ENCODE measurements at regions not wholly inside any gene's neighbourhood (a gene's known extent, or its start where the extent isn't known, plus 50 kb on each side); places are given as distances from the start of the nearest gene placed in this dataset.

DNA sequence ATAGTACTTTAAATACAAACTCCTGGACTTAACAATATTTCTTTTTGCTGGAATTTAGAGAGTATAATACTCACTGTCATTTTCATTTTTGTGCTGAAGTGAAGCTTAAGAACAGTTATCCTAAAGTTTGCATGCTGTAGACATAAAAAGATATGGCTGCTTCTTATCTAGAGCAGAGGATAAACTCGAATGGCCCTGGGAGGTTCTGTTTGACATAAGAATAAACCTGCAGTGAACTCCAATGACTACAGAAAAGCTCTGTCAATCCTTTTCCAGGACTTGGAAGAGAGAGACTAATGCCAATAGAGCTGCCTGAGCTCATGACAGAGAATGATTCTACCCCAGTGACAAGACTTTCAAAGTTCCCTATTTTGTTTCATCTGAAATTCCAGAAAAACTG lies 1017.8 kb upstream of the MIR17HG start:
- POLR2A ChIA-PET = interaction anchor here (0.7 kb wide), 2 partner anchors 59 to 93 kb away, joined by 4 to 5 read pairs; no protein-coding TSS in a partner anchor

More for the DNA sequence above, 1017.8 kb upstream of the MIR17HG start:
- DNase-seq (ENCODE audit: low read depth, low spot score) (no peak), ATAC-seq (no peak)
- H4K20me1 ChIP-seq (ENCODE audit: insufficient read depth) = no peaks in the 10 kb centered on the region
- H3K27me3 ChIP-seq (ENCODE audit: insufficient read depth, low read length) = no peaks in the 10 kb centered on the region
- TF ChIP-seq ZFX (IDR thresholded peaks at IDR 0.05) (no peak), SRF (IDR thresholded peaks at IDR 0.05; ENCODE audit: low read depth) (no peak), JUND (IDR thresholded peaks at IDR 0.05) (no peak), EGR1 (IDR thresholded peaks at IDR 0.05; ENCODE audit: low read depth) (no peak), RAD21 (IDR thresholded peaks at IDR 0.05; ENCODE audit: low read depth) (no peak), FOSL1 (IDR thresholded peaks at IDR 0.05; ENCODE audit: low read depth) (no peak), CBX3 (IDR thresholded peaks at IDR 0.05; ENCODE audit: low read depth) (no peak), ZNF274 (IDR thresholded peaks at IDR 0.05; ENCODE audit: low read depth, low read length) (no peak), EZH2phosphoT487 (IDR thresholded peaks at IDR 0.05; ENCODE audit: borderline replicate concordance) (no peak), POLR2A (IDR thresholded peaks at IDR 0.05; ENCODE audit: borderline replicate concordance, extremely low read depth, insufficient read depth, insufficient read length) (no peak), SP1 (IDR thresholded peaks at IDR 0.05; ENCODE audit: low read depth) (no peak)
- TF ChIP-seq, protein P1, sequence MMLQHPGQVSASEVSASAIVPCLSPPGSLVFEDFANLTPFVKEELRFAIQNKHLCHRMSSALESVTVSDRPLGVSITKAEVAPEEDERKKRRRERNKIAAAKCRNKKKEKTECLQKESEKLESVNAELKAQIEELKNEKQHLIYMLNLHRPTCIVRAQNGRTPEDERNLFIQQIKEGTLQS (IDR thresholded peaks at IDR 0.05) = no peak
- TF ChIP-seq, protein P2, sequence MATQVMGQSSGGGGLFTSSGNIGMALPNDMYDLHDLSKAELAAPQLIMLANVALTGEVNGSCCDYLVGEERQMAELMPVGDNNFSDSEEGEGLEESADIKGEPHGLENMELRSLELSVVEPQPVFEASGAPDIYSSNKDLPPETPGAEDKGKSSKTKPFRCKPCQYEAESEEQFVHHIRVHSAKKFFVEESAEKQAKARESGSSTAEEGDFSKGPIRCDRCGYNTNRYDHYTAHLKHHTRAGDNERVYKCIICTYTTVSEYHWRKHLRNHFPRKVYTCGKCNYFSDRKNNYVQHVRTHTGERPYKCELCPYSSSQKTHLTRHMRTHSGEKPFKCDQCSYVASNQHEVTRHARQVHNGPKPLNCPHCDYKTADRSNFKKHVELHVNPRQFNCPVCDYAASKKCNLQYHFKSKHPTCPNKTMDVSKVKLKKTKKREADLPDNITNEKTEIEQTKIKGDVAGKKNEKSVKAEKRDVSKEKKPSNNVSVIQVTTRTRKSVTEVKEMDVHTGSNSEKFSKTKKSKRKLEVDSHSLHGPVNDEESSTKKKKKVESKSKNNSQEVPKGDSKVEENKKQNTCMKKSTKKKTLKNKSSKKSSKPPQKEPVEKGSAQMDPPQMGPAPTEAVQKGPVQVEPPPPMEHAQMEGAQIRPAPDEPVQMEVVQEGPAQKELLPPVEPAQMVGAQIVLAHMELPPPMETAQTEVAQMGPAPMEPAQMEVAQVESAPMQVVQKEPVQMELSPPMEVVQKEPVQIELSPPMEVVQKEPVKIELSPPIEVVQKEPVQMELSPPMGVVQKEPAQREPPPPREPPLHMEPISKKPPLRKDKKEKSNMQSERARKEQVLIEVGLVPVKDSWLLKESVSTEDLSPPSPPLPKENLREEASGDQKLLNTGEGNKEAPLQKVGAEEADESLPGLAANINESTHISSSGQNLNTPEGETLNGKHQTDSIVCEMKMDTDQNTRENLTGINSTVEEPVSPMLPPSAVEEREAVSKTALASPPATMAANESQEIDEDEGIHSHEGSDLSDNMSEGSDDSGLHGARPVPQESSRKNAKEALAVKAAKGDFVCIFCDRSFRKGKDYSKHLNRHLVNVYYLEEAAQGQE (IDR thresholded peaks at IDR 0.05; ENCODE audit: low read depth) = no peak
- TF ChIP-seq, protein P3, sequence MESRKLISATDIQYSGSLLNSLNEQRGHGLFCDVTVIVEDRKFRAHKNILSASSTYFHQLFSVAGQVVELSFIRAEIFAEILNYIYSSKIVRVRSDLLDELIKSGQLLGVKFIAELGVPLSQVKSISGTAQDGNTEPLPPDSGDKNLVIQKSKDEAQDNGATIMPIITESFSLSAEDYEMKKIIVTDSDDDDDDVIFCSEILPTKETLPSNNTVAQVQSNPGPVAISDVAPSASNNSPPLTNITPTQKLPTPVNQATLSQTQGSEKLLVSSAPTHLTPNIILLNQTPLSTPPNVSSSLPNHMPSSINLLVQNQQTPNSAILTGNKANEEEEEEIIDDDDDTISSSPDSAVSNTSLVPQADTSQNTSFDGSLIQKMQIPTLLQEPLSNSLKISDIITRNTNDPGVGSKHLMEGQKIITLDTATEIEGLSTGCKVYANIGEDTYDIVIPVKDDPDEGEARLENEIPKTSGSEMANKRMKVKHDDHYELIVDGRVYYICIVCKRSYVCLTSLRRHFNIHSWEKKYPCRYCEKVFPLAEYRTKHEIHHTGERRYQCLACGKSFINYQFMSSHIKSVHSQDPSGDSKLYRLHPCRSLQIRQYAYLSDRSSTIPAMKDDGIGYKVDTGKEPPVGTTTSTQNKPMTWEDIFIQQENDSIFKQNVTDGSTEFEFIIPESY (IDR thresholded peaks at IDR 0.05; ENCODE audit: extremely low read depth, insufficient replicate concordance, low read length) = no peak
- no peaks in the 10 kb centered on the region for H3K9me2 ChIP-seq (ENCODE audit: insufficient read depth)
- BruUV-seq (replicated peaks) = no TSS peak
- ChIA-PET CTCF (no interaction called here), RAD21 (ENCODE audit: low non-redundant PET in 1 of 2, low total read pairs in 2 of 2, uncharacterized antibody in 2 of 2, unreplicated experiment in 2 of 2) (no interaction called here)
- H3K4me2 ChIP-seq (ENCODE audit: low read length) = no peak overlapping the region
- H3K79me2 ChIP-seq (ENCODE audit: insufficient read depth, low read length) = no peaks in the 10 kb centered on the region
- H3K4me3 ChIP-seq (replicated peaks in 1 of 2; ENCODE audit: low read depth in 1 of 2, low read length in 2 of 2) = no peak overlapping the region
- H2AFZ ChIP-seq (ENCODE audit: low read depth, low read length, poor library complexity, severe bottlenecking) = no peak overlapping the region
- H3K36me3 ChIP-seq (ENCODE audit: control insufficient read depth in 1 of 2, insufficient read depth in 2 of 2, low read length in 2 of 2) = no peaks in the 10 kb centered on the region
- H3K4me1 ChIP-seq (ENCODE audit: control insufficient read depth in 1 of 2, insufficient read depth in 2 of 2, low read length in 2 of 2) = no peaks in the 10 kb centered on the region
- no peak overlapping the region for H3K27ac ChIP-seq (ENCODE audit: low read depth, low read length)
- intact Hi-C loops (cut with micrococcal nuclease) = no loop called here
- H3K9ac ChIP-seq (ENCODE audit: low read length) = no peak overlapping the region
- H3K9me3 ChIP-seq (ENCODE audit: control insufficient read depth in 1 of 2, insufficient read depth in 1 of 2, low read depth in 1 of 2, low read length in 2 of 2) = no peaks in the 10 kb centered on the region

All from HCT116 (cell line).